H1 (cell line): ENCODE measurements at regions not wholly inside any gene's neighbourhood (a gene's known extent, or its start where the extent isn't known, plus 50 kb on each side); places are given as distances from the start of the nearest gene placed in this dataset.

ENCODE experiments used
- CHD2 ChIP-seq: IDR thresholded peaks from 2 replicates; pipeline ENCODE4 v1.6.1; 2012; ENCODE audit warnings: low read length, improper control_type of control experiment
- JUND ChIP-seq: IDR thresholded peaks from 2 replicates; pipeline ENCODE4 v1.6.1; 2011; ENCODE audit warnings: mild to moderate bottlenecking, improper control_type of control experiment, low read length
- POLR2A ChIP-seq, 2 experiments: IDR thresholded peaks; 1 replicate in 1 of 2; 2 replicates in 1 of 2; pipeline ENCODE4 v1.6.1; 2011; ENCODE audit warnings: low read depth in 2 of 2, low read length in 2 of 2, mild to moderate bottlenecking in 2 of 2; ENCODE audit errors: control extremely low read depth in 1 of 2
- POLR2AphosphoS5 ChIP-seq: IDR thresholded peaks from 2 replicates; pipeline ENCODE4 v1.6.1; 2011; ENCODE audit warnings: low read depth, low read length

DNA sequence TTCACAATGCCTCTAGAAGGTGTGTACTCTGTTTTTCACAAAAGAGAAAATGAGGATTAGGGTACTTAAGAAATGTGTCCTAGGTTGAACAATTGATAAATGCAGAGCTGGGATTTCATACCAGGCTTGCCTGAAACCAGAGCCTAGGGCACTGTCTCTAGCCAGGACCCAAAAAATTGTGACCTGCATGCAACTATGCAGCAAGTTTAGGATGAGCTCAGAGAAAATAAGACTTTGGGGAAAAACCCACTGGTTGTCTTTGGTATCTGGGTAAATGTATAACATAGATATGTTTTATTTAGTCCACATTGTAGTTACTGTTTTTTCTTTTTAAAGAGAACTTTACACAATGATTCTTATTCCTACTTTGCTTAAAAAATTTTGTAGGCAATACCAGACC lies 177.1 kb upstream of the SEMA6A start (continued):
- TF ChIP-seq POLR2A (IDR thresholded peaks at IDR 0.05; ENCODE audit: control extremely low read depth in 1 of 2, low read depth in 2 of 2, low read length in 2 of 2) (no peak), CHD2 (no peak), POLR2AphosphoS5 (no peak), JUND (no peak)
